ENCODE measurements at regions not wholly inside any gene's neighbourhood (a gene's known extent, or its start where the extent isn't known, plus 50 kb on each side); places are given as distances from the start of the nearest gene placed in this dataset.

GRCh38 chr2:104473546-104473945, 380.4 kb upstream of the POU3F3 start:
- no peak overlapping the region for H3K4me3 Mint-ChIP-seq (ENCODE audit: low read depth, unreplicated experiment)
- DNase-seq, result no peak
- no peaks in the 10 kb centered on the region for H3K27me3 Mint-ChIP-seq (ENCODE audit: unreplicated experiment)
- H3K27ac Mint-ChIP-seq (ENCODE audit: unreplicated experiment), result no peak overlapping the region
- no TSS peak for BruUV-seq (replicated peaks)
- CTCF ChIA-PET, result no interaction called here
- TF ChIP-seq CTCF (IDR thresholded peaks at IDR 0.05; ENCODE audit: unreplicated experiment), result no peak
- H3K9me3 Mint-ChIP-seq (ENCODE audit: low read depth, unreplicated experiment), result no peaks in the 10 kb centered on the region
- intact Hi-C loops (cut with micrococcal nuclease; ENCODE audit: unreplicated experiment), result no loop called here
- no peaks in the 10 kb centered on the region for H3K4me1 Mint-ChIP-seq (ENCODE audit: low read depth, unreplicated experiment)
- no peaks in the 10 kb centered on the region for H3K36me3 Mint-ChIP-seq (ENCODE audit: insufficient read depth, unreplicated experiment)

GRCh38 chr2:104474716-104475115, 379.2 kb upstream of the POU3F3 start:
- H3K4me1 Mint-ChIP-seq (ENCODE audit: low read depth, unreplicated experiment), result no peaks in the 10 kb centered on the region
- no peaks in the 10 kb centered on the region for H3K27me3 Mint-ChIP-seq (ENCODE audit: unreplicated experiment)
- CTCF ChIA-PET, result no interaction called here
- H3K9me3 Mint-ChIP-seq (ENCODE audit: low read depth, unreplicated experiment), result no peaks in the 10 kb centered on the region
- no peak overlapping the region for H3K27ac Mint-ChIP-seq (ENCODE audit: unreplicated experiment)
- H3K4me3 Mint-ChIP-seq (ENCODE audit: low read depth, unreplicated experiment), result no peak overlapping the region
- BruUV-seq (replicated peaks), result no TSS peak
- TF ChIP-seq CTCF (IDR thresholded peaks at IDR 0.05; ENCODE audit: unreplicated experiment), result no peak
- no peaks in the 10 kb centered on the region for H3K36me3 Mint-ChIP-seq (ENCODE audit: insufficient read depth, unreplicated experiment)
- no peak for DNase-seq
- intact Hi-C loops (cut with micrococcal nuclease; ENCODE audit: unreplicated experiment), result no loop called here

GRCh38 chr2:104476075-104476474, 377.8 kb upstream of the POU3F3 start:
- intact Hi-C loops (cut with micrococcal nuclease; ENCODE audit: unreplicated experiment), result no loop called here
- Mint-ChIP-seq H3K27me3 (ENCODE audit: unreplicated experiment) (no peaks in the 10 kb centered on the region), H3K9me3 (ENCODE audit: low read depth, unreplicated experiment) (no peaks in the 10 kb centered on the region), H3K27ac (ENCODE audit: unreplicated experiment) (no peak overlapping the region), H3K36me3 (ENCODE audit: insufficient read depth, unreplicated experiment) (no peaks in the 10 kb centered on the region), H3K4me3 (ENCODE audit: low read depth, unreplicated experiment) (no peak overlapping the region), H3K4me1 (ENCODE audit: low read depth, unreplicated experiment) (no peaks in the 10 kb centered on the region)
- no peak for TF ChIP-seq CTCF (IDR thresholded peaks at IDR 0.05; ENCODE audit: unreplicated experiment)
- no peak for DNase-seq
- CTCF ChIA-PET, result no interaction called here
- no TSS peak for BruUV-seq (replicated peaks)

- Mint-ChIP-seq H3K4me1 (ENCODE audit: low read depth, unreplicated experiment) (no peaks in the 10 kb centered on the region), H3K27me3 (ENCODE audit: unreplicated experiment) (no peaks in the 10 kb centered on the region), H3K27ac (ENCODE audit: unreplicated experiment) (no peak overlapping the region), H3K4me3 (ENCODE audit: low read depth, unreplicated experiment) (peak overlapping the region; percentile 18), H3K36me3 (ENCODE audit: insufficient read depth, unreplicated experiment) (no peaks in the 10 kb centered on the region), H3K9me3 (ENCODE audit: low read depth, unreplicated experiment) (no peaks in the 10 kb centered on the region)
- no peak for TF ChIP-seq CTCF (IDR thresholded peaks at IDR 0.05; ENCODE audit: unreplicated experiment)
- CTCF ChIA-PET, result no interaction called here
- intact Hi-C loops (cut with micrococcal nuclease; ENCODE audit: unreplicated experiment), result no loop called here
- BruUV-seq (replicated peaks), result no TSS peak
- no peak for DNase-seq
These were observed 377.3 kb upstream of the POU3F3 start for GRCh38 chr2:104476563-104476988.

- intact Hi-C loops (cut with micrococcal nuclease; ENCODE audit: unreplicated experiment), result no loop called here
- CTCF ChIA-PET, result no interaction called here
- Mint-ChIP-seq H3K27me3 (ENCODE audit: unreplicated experiment) (no peaks in the 10 kb centered on the region), H3K27ac (ENCODE audit: unreplicated experiment) (no peak overlapping the region), H3K9me3 (ENCODE audit: low read depth, unreplicated experiment) (no peaks in the 10 kb centered on the region), H3K36me3 (ENCODE audit: insufficient read depth, unreplicated experiment) (no peaks in the 10 kb centered on the region), H3K4me3 (ENCODE audit: low read depth, unreplicated experiment) (no peak overlapping the region), H3K4me1 (ENCODE audit: low read depth, unreplicated experiment) (no peaks in the 10 kb centered on the region)
- no peak for DNase-seq
- no TSS peak for BruUV-seq (replicated peaks)
- no peak for TF ChIP-seq CTCF (IDR thresholded peaks at IDR 0.05; ENCODE audit: unreplicated experiment)
These were observed 372.6 kb upstream of the POU3F3 start for GRCh38 chr2:104481341-104481740.

Measured in Calu3 (cell line).